ENCODE measurements at regions not wholly inside any gene's neighbourhood (a gene's known extent, or its start where the extent isn't known, plus 50 kb on each side); places are given as distances from the start of the nearest gene placed in this dataset.

DNA sequence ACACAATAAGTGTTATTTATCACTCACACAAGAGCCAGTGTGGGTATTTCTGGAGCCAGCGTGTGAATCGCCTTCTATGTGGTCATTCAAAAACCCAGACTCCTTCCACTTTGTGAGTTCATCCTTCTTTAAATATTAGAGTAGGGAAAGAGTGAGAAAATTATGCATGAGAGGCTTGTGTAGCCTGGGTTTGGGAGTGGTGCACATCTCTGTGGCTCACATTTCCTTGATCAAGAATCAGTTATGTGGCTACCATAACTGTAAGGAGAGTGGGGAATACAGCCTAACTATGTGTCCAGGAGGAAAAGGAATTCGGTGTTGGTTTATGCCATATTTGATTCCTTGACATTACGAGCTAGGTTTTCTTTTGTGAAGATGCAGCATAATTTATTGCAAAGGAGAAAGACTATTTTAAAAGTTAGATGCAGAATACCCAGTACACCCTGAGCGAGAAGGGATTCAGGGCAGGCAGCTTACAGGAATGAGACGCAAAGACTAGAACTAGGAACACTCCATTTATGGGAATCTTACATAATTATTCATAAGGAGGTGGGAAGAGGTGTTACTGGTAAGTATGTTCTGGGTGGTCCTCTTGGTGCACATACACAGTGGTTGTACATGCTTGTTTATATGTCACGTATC, 638.5 kb downstream of the COL12A1 start:
- FAIRE-seq: no peak
- H3K9ac ChIP-seq (ENCODE audit: low read length in 3 of 3): no peak overlapping the region
- no peaks in the 10 kb centered on the region for H3K9me3 ChIP-seq (ENCODE audit: control insufficient read depth in 2 of 3, insufficient read depth in 1 of 3, low read length in 3 of 3)
- TF ChIP-seq, protein P1, sequence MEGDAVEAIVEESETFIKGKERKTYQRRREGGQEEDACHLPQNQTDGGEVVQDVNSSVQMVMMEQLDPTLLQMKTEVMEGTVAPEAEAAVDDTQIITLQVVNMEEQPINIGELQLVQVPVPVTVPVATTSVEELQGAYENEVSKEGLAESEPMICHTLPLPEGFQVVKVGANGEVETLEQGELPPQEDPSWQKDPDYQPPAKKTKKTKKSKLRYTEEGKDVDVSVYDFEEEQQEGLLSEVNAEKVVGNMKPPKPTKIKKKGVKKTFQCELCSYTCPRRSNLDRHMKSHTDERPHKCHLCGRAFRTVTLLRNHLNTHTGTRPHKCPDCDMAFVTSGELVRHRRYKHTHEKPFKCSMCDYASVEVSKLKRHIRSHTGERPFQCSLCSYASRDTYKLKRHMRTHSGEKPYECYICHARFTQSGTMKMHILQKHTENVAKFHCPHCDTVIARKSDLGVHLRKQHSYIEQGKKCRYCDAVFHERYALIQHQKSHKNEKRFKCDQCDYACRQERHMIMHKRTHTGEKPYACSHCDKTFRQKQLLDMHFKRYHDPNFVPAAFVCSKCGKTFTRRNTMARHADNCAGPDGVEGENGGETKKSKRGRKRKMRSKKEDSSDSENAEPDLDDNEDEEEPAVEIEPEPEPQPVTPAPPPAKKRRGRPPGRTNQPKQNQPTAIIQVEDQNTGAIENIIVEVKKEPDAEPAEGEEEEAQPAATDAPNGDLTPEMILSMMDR (IDR thresholded peaks at IDR 0.05; ENCODE audit: borderline replicate concordance, extremely low read depth, insufficient read depth): no peak
- no peaks in the 10 kb centered on the region for H3K36me3 ChIP-seq (ENCODE audit: control insufficient read depth in 2 of 3, insufficient read depth in 3 of 3, low read length in 3 of 3)
- H3K27me3 ChIP-seq (ENCODE audit: control insufficient read depth, insufficient read depth, low read length): no peaks in the 10 kb centered on the region
- DNase-seq: no peak
- no peak overlapping the region for H3K4me3 ChIP-seq (ENCODE audit: low read length in 3 of 3)
- H3K4me1 ChIP-seq (ENCODE audit: control insufficient read depth in 2 of 3, insufficient read depth in 2 of 3, low read depth in 1 of 3, low read length in 3 of 3): no peaks in the 10 kb centered on the region
- H3K27ac ChIP-seq (ENCODE audit: low read depth in 2 of 2, low read length in 2 of 2): no peak overlapping the region
- intact Hi-C loops (cut with DNase I): no loop called here

DNA sequence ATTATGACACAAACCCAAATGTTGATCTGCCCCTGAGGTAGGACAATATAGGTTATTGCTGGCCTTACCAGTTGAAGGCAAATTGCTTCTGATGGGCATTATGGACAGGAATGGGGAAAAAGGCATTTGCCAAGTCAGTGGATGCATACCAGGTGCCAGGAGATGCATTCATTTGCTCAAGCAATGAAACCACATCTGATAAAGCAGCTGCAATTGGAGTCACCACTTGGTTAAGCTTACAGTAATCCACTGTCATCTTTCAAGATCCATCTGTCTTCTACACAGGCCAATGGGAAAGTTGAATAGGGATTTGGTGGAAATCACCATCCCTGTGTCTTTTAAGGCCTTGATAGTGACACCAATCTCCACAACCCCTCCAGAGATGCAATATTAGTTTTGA, 648.6 kb downstream of the COL12A1 start:
- FAIRE-seq: no peak
- H3K4me1 ChIP-seq (ENCODE audit: control insufficient read depth in 2 of 3, insufficient read depth in 2 of 3, low read depth in 1 of 3, low read length in 3 of 3): no peaks in the 10 kb centered on the region

DNA sequence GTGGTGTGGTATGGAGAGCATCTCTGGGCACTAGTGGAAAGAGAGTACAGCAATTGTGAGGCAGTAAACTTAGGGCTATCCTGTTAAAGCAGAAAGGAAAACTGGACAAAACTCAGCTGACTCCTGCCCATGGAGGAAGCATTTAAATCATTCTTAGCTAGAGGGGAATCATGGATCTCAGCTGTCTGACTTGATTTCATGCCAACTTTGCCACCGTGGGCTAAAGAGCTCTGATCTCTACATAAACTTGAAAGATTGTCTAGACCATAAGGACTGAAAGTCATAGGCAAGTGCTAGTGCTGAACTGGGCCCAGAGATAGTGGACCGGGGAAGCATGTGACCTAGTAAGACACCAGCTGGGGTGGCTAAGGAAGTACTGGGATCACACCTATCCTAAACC, 651.8 kb downstream of the COL12A1 start:
- Histone ChIP-seq H3K4me3 (ENCODE audit: low read length in 3 of 3) (no peak overlapping the region), H3K27me3 (ENCODE audit: control insufficient read depth, insufficient read depth, low read length) (no peaks in the 10 kb centered on the region), H3K9me3 (ENCODE audit: control insufficient read depth in 2 of 3, insufficient read depth in 1 of 3, low read length in 3 of 3) (no peaks in the 10 kb centered on the region), H3K9ac (ENCODE audit: low read length in 3 of 3) (no peak overlapping the region), H3K27ac (ENCODE audit: low read depth in 2 of 2, low read length in 2 of 2) (no peak overlapping the region), H3K36me3 (ENCODE audit: control insufficient read depth in 2 of 3, insufficient read depth in 3 of 3, low read length in 3 of 3) (no peaks in the 10 kb centered on the region), H3K4me1 (ENCODE audit: control insufficient read depth in 2 of 3, insufficient read depth in 2 of 3, low read depth in 1 of 3, low read length in 3 of 3) (no peaks in the 10 kb centered on the region)
- TF ChIP-seq, protein P1 (IDR thresholded peaks at IDR 0.05; ENCODE audit: borderline replicate concordance, extremely low read depth, insufficient read depth): no peak
- no peak for DNase-seq
- intact Hi-C loops (cut with DNase I): no loop called here
- FAIRE-seq: no peak

More for the DNA sequence above, 648.6 kb downstream of the COL12A1 start:
- H3K27ac ChIP-seq (ENCODE audit: low read depth in 2 of 2, low read length in 2 of 2): no peak overlapping the region
- no peaks in the 10 kb centered on the region for H3K36me3 ChIP-seq (ENCODE audit: control insufficient read depth in 2 of 3, insufficient read depth in 3 of 3, low read length in 3 of 3)
- no peak overlapping the region for H3K4me3 ChIP-seq (ENCODE audit: low read length in 3 of 3)
- H3K9me3 ChIP-seq (ENCODE audit: control insufficient read depth in 2 of 3, insufficient read depth in 1 of 3, low read length in 3 of 3): no peaks in the 10 kb centered on the region
- DNase-seq: no peak
- H3K27me3 ChIP-seq (ENCODE audit: control insufficient read depth, insufficient read depth, low read length): no peaks in the 10 kb centered on the region
- H3K9ac ChIP-seq (ENCODE audit: low read length in 3 of 3): no peak overlapping the region
- TF ChIP-seq, protein P1 (IDR thresholded peaks at IDR 0.05; ENCODE audit: borderline replicate concordance, extremely low read depth, insufficient read depth): no peak
- intact Hi-C loops (cut with DNase I): no loop called here

DNA sequence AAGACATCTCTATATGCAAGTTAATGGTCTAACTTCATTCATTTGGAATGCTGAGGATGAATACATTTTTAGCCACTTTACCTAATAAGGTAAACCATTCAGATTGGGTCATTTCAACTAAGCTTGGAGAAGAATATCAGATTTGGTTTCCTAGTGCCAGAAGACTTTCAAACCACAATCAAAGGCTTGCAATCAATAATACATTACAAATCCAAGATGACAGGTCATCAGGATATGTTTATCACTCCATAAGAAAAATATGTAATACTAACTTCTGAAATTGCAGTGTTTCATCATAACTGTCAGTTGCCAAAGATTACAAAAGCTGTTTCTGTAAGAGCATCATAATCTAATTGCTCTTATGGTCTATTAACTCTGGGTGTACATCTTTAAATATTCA, 654.0 kb downstream of the COL12A1 start:
- Histone ChIP-seq H3K4me1 (ENCODE audit: control insufficient read depth in 2 of 3, insufficient read depth in 2 of 3, low read depth in 1 of 3, low read length in 3 of 3) (no peaks in the 10 kb centered on the region), H3K36me3 (ENCODE audit: control insufficient read depth in 2 of 3, insufficient read depth in 3 of 3, low read length in 3 of 3) (no peaks in the 10 kb centered on the region), H3K9ac (ENCODE audit: low read length in 3 of 3) (no peak overlapping the region), H3K27me3 (ENCODE audit: control insufficient read depth, insufficient read depth, low read length) (no peaks in the 10 kb centered on the region), H3K9me3 (ENCODE audit: control insufficient read depth in 2 of 3, insufficient read depth in 1 of 3, low read length in 3 of 3) (peaks cover 0 to 4% (median 0%) of the 10 kb centered on the region in 3 donors), H3K27ac (ENCODE audit: low read depth in 2 of 2, low read length in 2 of 2) (no peak overlapping the region), H3K4me3 (ENCODE audit: low read length in 3 of 3) (no peak overlapping the region)
- no peak for FAIRE-seq
- intact Hi-C loops (cut with DNase I): no loop called here
- no peak for DNase-seq
- TF ChIP-seq, protein P1 (IDR thresholded peaks at IDR 0.05; ENCODE audit: borderline replicate concordance, extremely low read depth, insufficient read depth): no peak
